Sigmoid colon (tissue), 4 donors: ENCODE measurements at regions not wholly inside any gene's neighbourhood (a gene's known extent, or its start where the extent isn't known, plus 50 kb on each side); places are given as distances from the start of the nearest gene placed in this dataset.

Source experiments
- CTCF ChIP-seq, 4 experiments: fragments of 450-650 bp in 3 of 4; fragments of 200-600 bp in 1 of 4; IDR thresholded peaks; one replicate each; pipeline ENCODE4 v1.5.1; 2016 to 2019; ENCODE audit warnings: antibody characterized with exemption in 4 of 4, mild to moderate bottlenecking in 3 of 4, moderate library complexity in 2 of 4
- POLR2A ChIP-seq, 2 donors: fragments of 450-650 bp; IDR thresholded peaks; one replicate each; pipeline ENCODE4 v1.6.1; 2016; ENCODE audit warnings: antibody characterized with exemption in 2 of 2, mild to moderate bottlenecking in 2 of 2, moderate library complexity in 2 of 2
- POLR2AphosphoS5 ChIP-seq, 4 donors: sonication (generic); formaldehyde crosslinking; IDR thresholded peaks; one replicate each; pipeline ENCODE4 v1.6.1; 2017; ENCODE audit warnings: antibody characterized with exemption in 4 of 4

- TF ChIP-seq POLR2A (IDR thresholded peaks at IDR 0.05) (no peak), CTCF (IDR thresholded peaks at IDR 0.05) (no peak), POLR2AphosphoS5 (IDR thresholded peaks at IDR 0.05) (no peak)
Observed at GRCh38 chrY:21175505-21175904, 335.6 kb upstream of the RBMY1B start.
